Central memory CD8-positive, alpha-beta T cell (primary cell): ENCODE measurements at regions not wholly inside any gene's neighbourhood (a gene's known extent, or its start where the extent isn't known, plus 50 kb on each side); places are given as distances from the start of the nearest gene placed in this dataset.

Source experiments
- ATAC-seq: fragments of 150-1000 bp; cut with Tn5 transposase; replicated peaks from 2 replicates; pipeline ENCODE4 v1.10.0; 2022; ENCODE audit warnings: mild to moderate bottlenecking, moderate FRiP score, moderate number of reproducible peaks; ENCODE audit not compliant: poor library complexity, severe bottlenecking; ENCODE audit errors: extremely low read depth
- DNase-seq, 2 donors: peaks; one replicate each; pipeline ENCODE4 v3.0.0; 2021; ENCODE audit warnings: low spot score in 2 of 2
- H3K27ac Mint-ChIP-seq: one replicate; pipeline ENCODE4 v1.8.0; 2022; ENCODE audit warnings: low read depth, mild to moderate bottlenecking, moderate library complexity, mixed read lengths
- H3K27me3 Mint-ChIP-seq: one replicate; pipeline ENCODE4 v1.8.0; 2022; ENCODE audit warnings: mixed read lengths
- H3K36me3 Mint-ChIP-seq: one replicate; pipeline ENCODE4 v1.8.0; 2022; ENCODE audit warnings: mild to moderate bottlenecking, moderate library complexity, mixed read lengths; ENCODE audit not compliant: insufficient read depth
- H3K4me1 Mint-ChIP-seq: one replicate; pipeline ENCODE4 v1.8.0; 2022; ENCODE audit warnings: mixed read lengths
- H3K4me3 Mint-ChIP-seq: one replicate; pipeline ENCODE4 v1.8.0; 2022; ENCODE audit warnings: mild to moderate bottlenecking, moderate library complexity, mixed read lengths
- H3K9me3 Mint-ChIP-seq: one replicate; pipeline ENCODE4 v1.8.0; 2022; ENCODE audit warnings: mixed read lengths

DNA sequence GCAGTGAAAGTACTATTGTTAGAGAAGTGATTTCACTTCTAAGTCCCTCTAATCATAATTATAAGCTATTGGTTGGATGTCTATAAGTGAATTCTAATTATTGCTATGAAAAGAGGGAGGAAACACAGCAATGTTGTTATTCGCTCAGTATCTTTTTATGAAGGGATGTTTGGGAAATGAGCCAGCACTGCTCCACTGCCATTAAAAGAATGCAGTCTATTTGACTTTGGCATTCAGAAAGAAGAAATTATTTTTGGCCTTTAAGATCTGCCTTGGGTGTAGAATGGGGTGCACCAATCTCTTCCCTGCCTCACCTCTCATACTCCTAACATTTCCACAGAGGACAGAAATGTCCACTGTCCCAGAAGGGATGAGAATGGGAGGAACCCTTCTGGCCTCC lies 332.0 kb downstream of the SPATA31D1 start:
- Mint-ChIP-seq H3K27me3 (no peaks in the 10 kb centered on the region), H3K4me3 (no peak overlapping the region)
- no peak for DNase-seq

GRCh38 chr9:82325907-82326306 lies 337.3 kb downstream of the SPATA31D1 start:
- H3K4me3 Mint-ChIP-seq = no peak overlapping the region
- peaks cover 47% of the 10 kb centered on the region for H3K9me3 Mint-ChIP-seq
- no peaks in the 10 kb centered on the region for H3K4me1 Mint-ChIP-seq
- no peaks in the 10 kb centered on the region for H3K36me3 Mint-ChIP-seq
- H3K27ac Mint-ChIP-seq = no peak overlapping the region
- DNase-seq = no peak
- H3K27me3 Mint-ChIP-seq = no peaks in the 10 kb centered on the region
- ATAC-seq = no peak

More for the DNA sequence above, 332.0 kb downstream of the SPATA31D1 start:
- Mint-ChIP-seq H3K4me1 (no peaks in the 10 kb centered on the region), H3K9me3 (peaks cover 24% of the 10 kb centered on the region), H3K36me3 (no peaks in the 10 kb centered on the region), H3K27ac (no peak overlapping the region)
- ATAC-seq = no peak

GRCh38 chr9:82327641-82328040 lies 339.1 kb downstream of the SPATA31D1 start:
- H3K4me3 Mint-ChIP-seq = no peak overlapping the region
- no peak for DNase-seq
- no peak for ATAC-seq
- H3K27ac Mint-ChIP-seq = no peak overlapping the region
- no peaks in the 10 kb centered on the region for H3K27me3 Mint-ChIP-seq
- H3K9me3 Mint-ChIP-seq = peaks cover 47% of the 10 kb centered on the region
- no peaks in the 10 kb centered on the region for H3K36me3 Mint-ChIP-seq
- no peaks in the 10 kb centered on the region for H3K4me1 Mint-ChIP-seq

- peaks cover 37% of the 10 kb centered on the region for H3K9me3 Mint-ChIP-seq
- DNase-seq (no peak), ATAC-seq (no peak)
- no peak overlapping the region for H3K4me3 Mint-ChIP-seq
- H3K27ac Mint-ChIP-seq = no peak overlapping the region
- no peaks in the 10 kb centered on the region for H3K36me3 Mint-ChIP-seq
- no peaks in the 10 kb centered on the region for H3K27me3 Mint-ChIP-seq
- H3K4me1 Mint-ChIP-seq = no peaks in the 10 kb centered on the region
Observed at GRCh38 chr9:82331079-82331478, 342.5 kb downstream of the SPATA31D1 start.

- H3K27me3 Mint-ChIP-seq = no peaks in the 10 kb centered on the region
- H3K9me3 Mint-ChIP-seq = peaks cover 30% of the 10 kb centered on the region
- DNase-seq = no peak
- ATAC-seq = no peak
- no peaks in the 10 kb centered on the region for H3K36me3 Mint-ChIP-seq
- H3K4me1 Mint-ChIP-seq = no peaks in the 10 kb centered on the region
- no peak overlapping the region for H3K4me3 Mint-ChIP-seq
- no peak overlapping the region for H3K27ac Mint-ChIP-seq
Observed at GRCh38 chr9:82332018-82332773, 343.6 kb downstream of the SPATA31D1 start.

- Mint-ChIP-seq H3K36me3 (no peaks in the 10 kb centered on the region), H3K27ac (no peak overlapping the region), H3K4me3 (no peak overlapping the region)
Observed at GRCh38 chr9:82332774-82333152, 344.2 kb downstream of the SPATA31D1 start.

GRCh38 chr9:82333671-82334070 lies 345.1 kb downstream of the SPATA31D1 start:
- H3K27me3 Mint-ChIP-seq = no peaks in the 10 kb centered on the region
- H3K36me3 Mint-ChIP-seq = no peaks in the 10 kb centered on the region
- no peak overlapping the region for H3K27ac Mint-ChIP-seq
- peaks cover 22% of the 10 kb centered on the region for H3K9me3 Mint-ChIP-seq
- no peak for ATAC-seq
- no peak overlapping the region for H3K4me3 Mint-ChIP-seq
- no peaks in the 10 kb centered on the region for H3K4me1 Mint-ChIP-seq
- no peak for DNase-seq

More at GRCh38 chr9:82332774-82333152, 344.2 kb downstream of the SPATA31D1 start:
- Mint-ChIP-seq H3K27me3 (no peaks in the 10 kb centered on the region), H3K4me1 (no peaks in the 10 kb centered on the region), H3K9me3 (peaks cover 24% of the 10 kb centered on the region)
- DNase-seq (no peak), ATAC-seq (no peak)

DNA sequence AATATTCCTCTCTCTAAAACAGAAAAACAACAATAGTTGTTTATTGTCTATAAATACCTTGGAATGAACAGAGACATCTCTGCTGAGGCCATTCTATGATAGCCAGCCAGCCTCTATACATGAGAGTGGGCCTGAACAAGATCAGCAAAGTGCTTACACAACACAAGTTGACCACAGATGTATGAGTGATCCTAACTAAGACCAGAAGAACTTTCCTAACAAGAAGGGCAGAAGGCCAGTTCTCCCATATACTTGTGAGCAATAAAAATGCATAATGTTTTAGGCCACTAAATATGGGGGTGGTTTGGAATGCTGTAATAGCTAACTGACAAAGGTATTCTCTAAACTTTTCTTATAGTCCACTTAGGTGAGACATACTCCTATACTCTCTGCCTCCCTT lies 345.7 kb downstream of the SPATA31D1 start:
- DNase-seq = no peak
- Mint-ChIP-seq H3K4me3 (no peak overlapping the region), H3K9me3 (peaks cover 19% of the 10 kb centered on the region), H3K27ac (no peak overlapping the region), H3K36me3 (no peaks in the 10 kb centered on the region), H3K4me1 (no peaks in the 10 kb centered on the region), H3K27me3 (no peaks in the 10 kb centered on the region)
- ATAC-seq = no peak

DNA sequence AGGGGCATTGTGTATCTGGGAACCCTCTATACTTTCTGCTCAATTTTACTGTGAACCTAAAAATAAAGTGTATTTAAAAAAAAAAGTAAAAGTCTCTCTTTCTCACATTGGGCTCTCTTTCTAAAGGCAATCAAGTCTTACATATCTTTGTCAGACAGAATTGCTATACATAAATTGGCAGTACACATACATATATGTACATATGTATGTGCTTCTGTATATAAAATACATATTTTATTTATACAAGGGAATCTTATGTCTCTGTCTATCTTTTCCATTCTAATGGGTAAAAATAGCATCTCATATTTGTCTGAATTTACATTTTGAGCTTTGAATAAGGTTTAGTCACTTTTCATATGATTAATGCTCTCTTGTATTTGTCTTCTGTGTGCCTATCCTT lies 348.8 kb downstream of the SPATA31D1 start:
- Mint-ChIP-seq H3K9me3 (peaks cover 22% of the 10 kb centered on the region), H3K27me3 (no peaks in the 10 kb centered on the region), H3K4me3 (no peak overlapping the region), H3K36me3 (no peaks in the 10 kb centered on the region), H3K4me1 (no peaks in the 10 kb centered on the region), H3K27ac (no peak overlapping the region)
- ATAC-seq (no peak), DNase-seq (no peak)

DNA sequence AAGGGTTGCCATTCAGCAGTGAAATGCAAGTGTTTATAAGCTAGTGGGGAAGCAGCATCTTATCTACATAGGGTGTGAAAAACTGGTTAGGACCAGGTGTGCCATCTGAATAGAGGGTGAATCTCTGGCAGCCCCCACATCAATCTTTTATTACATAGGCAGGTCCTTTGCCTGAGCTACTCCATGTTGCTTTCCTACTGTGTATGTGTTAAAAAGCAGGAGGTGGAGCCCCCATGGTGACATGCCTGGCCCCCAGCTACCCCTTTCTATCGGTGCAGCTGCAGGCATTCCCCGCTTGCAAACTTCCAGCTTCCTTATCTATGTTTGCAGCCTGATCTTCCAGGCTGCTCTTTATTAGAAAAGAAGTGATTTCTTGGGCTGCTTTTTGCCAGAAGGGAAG lies 353.5 kb downstream of the SPATA31D1 start:
- H3K4me1 Mint-ChIP-seq = no peaks in the 10 kb centered on the region
- no peak overlapping the region for H3K4me3 Mint-ChIP-seq
- ATAC-seq (no peak), DNase-seq (no peak)
- H3K9me3 Mint-ChIP-seq = peaks cover 32% of the 10 kb centered on the region
- H3K36me3 Mint-ChIP-seq = no peaks in the 10 kb centered on the region
- no peaks in the 10 kb centered on the region for H3K27me3 Mint-ChIP-seq
- H3K27ac Mint-ChIP-seq = no peak overlapping the region

- no peak overlapping the region for H3K4me3 Mint-ChIP-seq
- no peaks in the 10 kb centered on the region for H3K36me3 Mint-ChIP-seq
- H3K27me3 Mint-ChIP-seq = no peaks in the 10 kb centered on the region
- H3K27ac Mint-ChIP-seq = no peak overlapping the region
- H3K4me1 Mint-ChIP-seq = no peaks in the 10 kb centered on the region
- ATAC-seq (no peak), DNase-seq (no peak)
- peaks cover 36% of the 10 kb centered on the region for H3K9me3 Mint-ChIP-seq
Observed at GRCh38 chr9:82346040-82346439, 357.5 kb downstream of the SPATA31D1 start.

DNA sequence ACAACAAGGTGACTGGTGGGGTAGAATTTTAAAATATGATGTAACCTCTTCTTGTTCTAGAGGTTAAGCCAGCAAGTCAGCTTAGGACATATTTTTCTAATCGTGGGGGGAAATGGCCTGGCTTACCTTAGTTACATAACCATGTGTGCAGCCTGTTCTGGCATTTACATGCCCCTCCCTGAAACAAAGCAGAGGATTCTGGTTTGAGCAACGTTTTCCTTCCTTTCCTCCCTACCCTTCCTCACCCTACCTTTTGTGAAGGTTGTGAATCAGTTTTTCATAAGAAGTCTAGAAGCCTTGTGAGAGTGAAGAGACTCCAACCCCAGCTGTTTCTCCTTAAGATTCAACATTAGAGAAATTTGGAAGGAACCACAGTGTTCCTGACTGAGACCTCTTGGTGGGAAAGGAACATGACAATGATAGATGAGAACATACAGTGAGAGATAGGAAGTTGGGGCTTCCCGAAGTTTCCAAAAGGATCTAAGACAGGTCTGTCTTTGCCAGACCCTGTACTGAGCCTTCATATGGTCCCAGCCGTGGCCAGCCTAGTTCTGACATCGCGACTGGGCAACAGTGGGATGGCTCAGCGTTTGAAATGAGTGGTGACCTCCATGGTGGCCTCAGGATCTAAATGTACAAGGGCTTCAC lies 365.2 kb downstream of the SPATA31D1 start:
- no peak overlapping the region for H3K4me3 Mint-ChIP-seq
- peaks cover 12% of the 10 kb centered on the region for H3K9me3 Mint-ChIP-seq
- no peak for ATAC-seq
- no peak overlapping the region for H3K27ac Mint-ChIP-seq
- H3K4me1 Mint-ChIP-seq = no peaks in the 10 kb centered on the region
- H3K36me3 Mint-ChIP-seq = no peaks in the 10 kb centered on the region
- no peaks in the 10 kb centered on the region for H3K27me3 Mint-ChIP-seq
- DNase-seq = no peak

DNA sequence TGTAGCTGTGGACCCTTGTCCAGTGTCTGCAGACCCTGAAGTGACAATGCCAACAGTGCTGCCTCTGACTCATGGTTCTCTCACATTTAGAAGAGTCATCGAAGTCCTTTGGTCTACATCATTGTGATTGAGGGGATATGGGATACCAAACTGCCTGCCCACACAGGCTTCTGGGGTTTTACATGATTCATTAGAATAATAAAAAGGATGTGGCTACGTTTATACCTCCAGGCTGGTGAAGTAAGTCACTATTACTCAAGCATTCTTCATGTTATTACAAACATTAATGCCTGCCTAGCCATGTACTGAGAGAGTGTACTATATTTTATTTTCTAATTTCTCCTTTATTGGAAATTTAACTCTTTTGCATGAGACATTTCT lies 365.7 kb downstream of the SPATA31D1 start:
- ATAC-seq (no peak), DNase-seq (no peak)
- Mint-ChIP-seq H3K4me1 (no peaks in the 10 kb centered on the region), H3K36me3 (no peaks in the 10 kb centered on the region), H3K4me3 (no peak overlapping the region), H3K27me3 (no peaks in the 10 kb centered on the region), H3K27ac (no peak overlapping the region), H3K9me3 (peaks cover 6% of the 10 kb centered on the region)
